Right atrium auricular region (tissue), 2 donors: ENCODE measurements at regions not wholly inside any gene's neighbourhood (a gene's known extent, or its start where the extent isn't known, plus 50 kb on each side); places are given as distances from the start of the nearest gene placed in this dataset.

Experiments used
- DNase-seq: peaks from one replicate; pipeline ENCODE4 v3.0.0-alpha.2; 2019; ENCODE audit warnings: low spot score
- H3K27ac ChIP-seq, 2 donors: fragments of 200-600 bp; sonication (generic); 1 replicate in 1 of 2; 2 replicates in 1 of 2; pipeline ENCODE4 v1.5.1; 2016 to 2019
- H3K27me3 ChIP-seq, 2 donors: fragments of 200-600 bp; sonication (generic); one replicate each; pipeline versions ENCODE4 v1.5.1 to v1.6.0; 2017 to 2019
- H3K36me3 ChIP-seq: fragments of 200-600 bp; sonication (generic); one replicate; pipeline ENCODE4 v1.5.1; 2016
- H3K4me1 ChIP-seq, 2 donors: fragments of 200-600 bp; sonication (generic); one replicate each; pipeline versions ENCODE4 v1.5.1 to v1.6.0; 2017 to 2019
- H3K4me3 ChIP-seq, 2 donors: fragments of 200-600 bp; sonication (generic); 1 replicate in 1 of 2; 2 replicates in 1 of 2; pipeline ENCODE4 v1.5.1; 2017 to 2019; ENCODE audit warnings: mild to moderate bottlenecking in 1 of 2, moderate library complexity in 1 of 2
- H3K9me3 ChIP-seq, 2 donors: fragments of 200-600 bp; sonication (generic); one replicate each; pipeline ENCODE4 v1.5.1; 2019
- TF ChIP-seq, protein P1 (sequence below), 2 donors: fragments of 200-600 bp; sonication (generic); IDR thresholded peaks; one replicate each; pipeline ENCODE4 v1.5.1; 2019; ENCODE audit warnings: antibody characterized with exemption in 2 of 2

- TF ChIP-seq, protein P1, sequence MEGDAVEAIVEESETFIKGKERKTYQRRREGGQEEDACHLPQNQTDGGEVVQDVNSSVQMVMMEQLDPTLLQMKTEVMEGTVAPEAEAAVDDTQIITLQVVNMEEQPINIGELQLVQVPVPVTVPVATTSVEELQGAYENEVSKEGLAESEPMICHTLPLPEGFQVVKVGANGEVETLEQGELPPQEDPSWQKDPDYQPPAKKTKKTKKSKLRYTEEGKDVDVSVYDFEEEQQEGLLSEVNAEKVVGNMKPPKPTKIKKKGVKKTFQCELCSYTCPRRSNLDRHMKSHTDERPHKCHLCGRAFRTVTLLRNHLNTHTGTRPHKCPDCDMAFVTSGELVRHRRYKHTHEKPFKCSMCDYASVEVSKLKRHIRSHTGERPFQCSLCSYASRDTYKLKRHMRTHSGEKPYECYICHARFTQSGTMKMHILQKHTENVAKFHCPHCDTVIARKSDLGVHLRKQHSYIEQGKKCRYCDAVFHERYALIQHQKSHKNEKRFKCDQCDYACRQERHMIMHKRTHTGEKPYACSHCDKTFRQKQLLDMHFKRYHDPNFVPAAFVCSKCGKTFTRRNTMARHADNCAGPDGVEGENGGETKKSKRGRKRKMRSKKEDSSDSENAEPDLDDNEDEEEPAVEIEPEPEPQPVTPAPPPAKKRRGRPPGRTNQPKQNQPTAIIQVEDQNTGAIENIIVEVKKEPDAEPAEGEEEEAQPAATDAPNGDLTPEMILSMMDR (IDR thresholded peaks at IDR 0.05), result no peak
- no peaks in the 10 kb centered on the region for H3K27me3 ChIP-seq
- no peak overlapping the region for H3K27ac ChIP-seq
- no peak for DNase-seq
- H3K4me1 ChIP-seq, result no peaks in the 10 kb centered on the region
- peaks cover 10 to 26% of the 10 kb centered on the region in 2 donors for H3K9me3 ChIP-seq
- H3K36me3 ChIP-seq, result no peaks in the 10 kb centered on the region
- H3K4me3 ChIP-seq, result no peak overlapping the region
These were observed 67.4 kb upstream of the ZNF804A start for GRCh38 chr2:184530959-184531358.

- TF ChIP-seq, protein P1 (IDR thresholded peaks at IDR 0.05), result no peak
- DNase-seq, result no peak
These were observed 65.8 kb upstream of the ZNF804A start for GRCh38 chr2:184532551-184532950.

DNA sequence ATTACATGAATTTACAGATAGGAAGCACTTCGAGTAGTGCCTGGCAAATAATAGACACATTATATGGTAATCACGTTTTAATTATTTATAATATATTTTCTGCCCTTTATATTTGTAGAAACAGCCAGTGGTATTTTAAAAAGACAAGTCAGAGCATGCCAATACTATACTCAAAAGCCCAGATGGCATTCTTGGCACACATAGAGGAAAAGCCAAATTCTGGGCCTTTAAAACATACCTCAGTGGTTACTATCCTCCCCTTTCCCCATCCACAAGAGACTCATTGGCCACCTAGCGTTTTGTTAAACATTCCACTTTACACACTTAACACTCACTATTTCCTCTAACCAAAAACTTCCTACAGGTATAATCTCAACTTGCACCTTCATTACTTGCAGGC, 63.3 kb upstream of the ZNF804A start:
- no peak for DNase-seq
- TF ChIP-seq, protein P1 (IDR thresholded peaks at IDR 0.05), result no peak
- no peak overlapping the region for H3K4me3 ChIP-seq

More at GRCh38 chr2:184532551-184532950, 65.8 kb upstream of the ZNF804A start:
- Histone ChIP-seq H3K27ac (no peak overlapping the region), H3K4me1 (no peaks in the 10 kb centered on the region), H3K36me3 (no peaks in the 10 kb centered on the region), H3K27me3 (no peaks in the 10 kb centered on the region), H3K9me3 (peaks cover 8 to 19% of the 10 kb centered on the region in 2 donors), H3K4me3 (no peak overlapping the region)

DNA sequence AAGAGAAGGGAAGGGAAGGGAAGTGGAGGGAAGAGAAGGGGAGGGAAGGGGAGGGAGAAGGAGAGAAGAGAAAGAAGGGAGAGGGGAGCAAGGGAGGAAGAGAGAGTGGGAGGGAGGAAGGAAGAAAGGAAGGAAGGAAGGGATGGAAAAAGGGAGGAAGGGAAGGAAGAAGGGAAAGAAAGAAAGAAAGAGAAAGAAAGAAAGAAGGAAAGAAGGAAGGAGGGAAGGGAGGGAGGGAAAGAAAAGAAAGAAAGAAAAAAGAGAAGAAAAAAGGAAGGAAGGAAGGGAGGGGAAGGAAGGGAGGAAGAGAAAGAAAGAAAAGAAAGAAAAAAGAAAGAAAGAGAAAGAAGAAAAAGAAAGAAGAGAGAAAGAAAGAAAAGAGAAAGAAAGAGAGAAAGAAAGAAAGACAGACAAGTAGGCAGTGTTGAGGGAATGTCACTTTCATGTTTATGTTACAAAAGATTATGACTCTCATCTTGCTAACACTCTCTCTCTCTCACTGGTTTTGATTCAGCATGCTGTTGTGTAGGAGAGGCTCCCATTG, 58.0 kb upstream of the ZNF804A start:
- no peaks in the 10 kb centered on the region for H3K27me3 ChIP-seq
- H3K27ac ChIP-seq, result no peak overlapping the region
- H3K4me3 ChIP-seq, result no peak overlapping the region
- H3K9me3 ChIP-seq, result no peaks in the 10 kb centered on the region
- H3K36me3 ChIP-seq, result no peaks in the 10 kb centered on the region
- DNase-seq, result no peak
- no peaks in the 10 kb centered on the region for H3K4me1 ChIP-seq
- TF ChIP-seq, protein P1 (IDR thresholded peaks at IDR 0.05), result no peak

More for the DNA sequence above, 63.3 kb upstream of the ZNF804A start:
- no peak overlapping the region for H3K27ac ChIP-seq
- H3K27me3 ChIP-seq, result no peaks in the 10 kb centered on the region
- H3K4me1 ChIP-seq, result no peaks in the 10 kb centered on the region
- no peaks in the 10 kb centered on the region for H3K9me3 ChIP-seq
- no peaks in the 10 kb centered on the region for H3K36me3 ChIP-seq

GRCh38 chr2:184541591-184541990, 56.7 kb upstream of the ZNF804A start:
- Histone ChIP-seq H3K9me3 (no peaks in the 10 kb centered on the region), H3K4me1 (no peaks in the 10 kb centered on the region), H3K36me3 (no peaks in the 10 kb centered on the region), H3K27ac (no peak overlapping the region), H3K27me3 (no peaks in the 10 kb centered on the region), H3K4me3 (no peak overlapping the region)
- TF ChIP-seq, protein P1 (IDR thresholded peaks at IDR 0.05), result no peak
- no peak for DNase-seq

DNA sequence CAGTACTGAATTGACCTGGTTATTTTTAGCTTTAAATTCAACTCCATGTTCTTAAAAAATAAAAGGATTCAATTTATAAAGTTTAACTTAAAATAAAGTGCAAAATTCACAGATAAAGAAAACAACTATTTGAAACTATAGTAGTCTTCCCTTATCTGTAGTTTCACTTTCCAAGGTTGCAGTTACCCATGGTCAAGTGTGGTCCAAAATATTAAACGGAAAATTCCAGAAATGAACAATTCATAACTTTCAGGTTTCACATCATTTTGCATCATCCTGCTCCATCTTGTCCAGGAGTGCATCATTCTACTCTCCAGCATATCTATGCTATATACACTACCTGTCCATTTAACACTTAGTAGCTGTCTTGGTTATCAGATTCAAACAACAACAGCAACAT, 54.5 kb upstream of the ZNF804A start:
- TF ChIP-seq, protein P1 (IDR thresholded peaks at IDR 0.05), result no peak
- DNase-seq, result no peak
- no peak overlapping the region for H3K27ac ChIP-seq
- no peaks in the 10 kb centered on the region for H3K27me3 ChIP-seq
- H3K36me3 ChIP-seq, result no peaks in the 10 kb centered on the region
- H3K4me1 ChIP-seq, result no peaks in the 10 kb centered on the region
- H3K4me3 ChIP-seq, result no peak overlapping the region
- no peaks in the 10 kb centered on the region for H3K9me3 ChIP-seq
